Renal pelvis (tissue), 1 donor: ENCODE measurements at regions not wholly inside any gene's neighbourhood (a gene's known extent, or its start where the extent isn't known, plus 50 kb on each side); places are given as distances from the start of the nearest gene placed in this dataset.

Source experiments
- DNase-seq: peaks from one replicate; pipeline ENCODE4 v3.0.0-alpha.2; 2013

- DNase-seq, result no peak
Observed at GRCh38 chr7:110568932-110569331, 522.0 kb upstream of the LRRN3 start.

GRCh38 chr7:110569486-110570205 is 521.3 kb upstream of the LRRN3 start:
- DNase-seq, result no peak

DNA sequence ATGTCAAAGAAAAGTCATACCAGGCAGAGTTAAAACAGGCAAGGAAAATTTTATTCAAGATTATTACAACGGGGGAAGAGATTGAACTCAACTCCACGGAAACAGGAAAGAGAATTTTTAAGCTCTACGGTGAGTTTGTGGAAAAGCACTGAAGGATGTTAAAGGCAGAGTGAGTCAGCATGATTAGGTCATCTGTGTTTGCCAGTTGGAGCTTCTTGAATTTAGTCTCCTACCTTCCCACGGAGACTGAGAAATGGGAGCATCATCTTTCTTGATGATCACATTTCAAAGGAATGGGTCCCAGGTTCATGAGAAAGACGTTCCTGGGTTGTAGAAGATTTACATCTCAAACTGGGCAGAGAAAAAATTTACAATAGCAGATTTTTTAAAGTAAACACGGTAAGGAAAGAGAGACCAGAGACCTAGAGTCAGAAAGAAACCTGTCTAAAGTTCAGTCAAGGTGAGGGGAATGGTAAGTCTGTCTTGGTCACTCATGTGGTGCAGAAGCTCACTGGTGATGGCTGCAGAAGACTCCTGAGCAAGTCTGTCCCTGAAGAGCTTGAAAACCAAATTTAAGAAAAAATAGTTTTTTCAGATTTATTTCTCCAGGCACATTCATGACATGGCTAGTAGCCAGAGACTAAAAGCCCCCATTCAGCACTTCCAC is 516.9 kb upstream of the LRRN3 start:
- no peak for DNase-seq

DNA sequence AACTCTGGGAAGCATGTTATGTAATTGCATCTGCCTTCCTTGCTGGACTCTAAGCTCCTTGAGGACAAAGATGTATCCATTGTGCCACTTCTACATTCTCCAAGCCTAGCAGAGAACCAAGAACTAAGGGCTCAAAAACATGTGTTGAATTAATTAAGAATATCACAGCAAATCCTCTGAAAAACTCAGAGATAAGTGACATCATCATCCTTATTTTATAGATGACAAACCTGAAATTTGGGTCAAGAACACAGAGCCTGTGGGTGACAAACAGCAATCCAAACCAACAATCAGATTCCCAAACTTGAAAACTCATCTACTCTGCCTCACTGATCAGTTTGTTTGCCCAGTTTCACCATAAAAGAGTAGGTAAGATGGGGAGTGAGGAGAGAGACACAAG is 503.6 kb upstream of the LRRN3 start:
- DNase-seq, result no peak

DNA sequence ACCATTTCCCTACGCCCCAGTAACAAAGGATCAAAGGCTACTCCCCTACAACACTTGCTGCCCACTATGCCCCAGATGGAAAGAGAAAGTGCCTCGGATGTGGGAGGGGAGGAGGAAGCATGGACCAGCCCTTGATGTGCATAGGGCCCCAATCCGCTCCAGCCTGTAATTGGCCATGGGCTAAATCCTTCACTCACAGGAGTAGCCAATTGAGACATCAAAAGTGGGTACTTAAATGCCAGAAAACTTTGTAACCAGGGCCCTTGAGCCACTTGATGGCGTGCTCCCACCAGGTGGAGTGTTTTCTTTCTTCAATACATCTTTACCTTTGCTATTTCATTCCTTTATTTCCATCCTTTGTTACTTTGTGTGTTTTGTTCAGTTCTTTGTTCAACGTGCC is 500.5 kb upstream of the LRRN3 start:
- DNase-seq, result no peak

- DNase-seq, result no peak
Observed at GRCh38 chr7:110591341-110591740, 499.6 kb upstream of the LRRN3 start.

DNA sequence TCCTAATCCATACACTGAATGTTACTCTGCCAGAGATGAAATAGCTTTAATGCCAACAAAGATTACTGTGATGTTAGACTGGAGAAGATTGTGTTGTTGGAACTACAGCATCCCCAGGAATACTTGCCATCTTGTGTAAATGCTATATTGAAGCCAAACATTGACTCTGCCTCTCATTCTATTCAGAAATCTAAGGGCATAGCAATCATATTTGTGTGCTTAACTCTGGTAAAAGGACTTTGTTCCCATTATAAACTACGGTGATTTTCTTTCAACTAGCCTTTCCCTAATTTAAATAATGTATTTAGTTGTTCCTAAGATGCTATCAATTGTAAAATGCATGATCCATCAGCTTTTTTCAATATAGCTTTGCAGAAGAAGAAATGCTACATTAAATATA is 498.4 kb upstream of the LRRN3 start:
- DNase-seq, result no peak

DNA sequence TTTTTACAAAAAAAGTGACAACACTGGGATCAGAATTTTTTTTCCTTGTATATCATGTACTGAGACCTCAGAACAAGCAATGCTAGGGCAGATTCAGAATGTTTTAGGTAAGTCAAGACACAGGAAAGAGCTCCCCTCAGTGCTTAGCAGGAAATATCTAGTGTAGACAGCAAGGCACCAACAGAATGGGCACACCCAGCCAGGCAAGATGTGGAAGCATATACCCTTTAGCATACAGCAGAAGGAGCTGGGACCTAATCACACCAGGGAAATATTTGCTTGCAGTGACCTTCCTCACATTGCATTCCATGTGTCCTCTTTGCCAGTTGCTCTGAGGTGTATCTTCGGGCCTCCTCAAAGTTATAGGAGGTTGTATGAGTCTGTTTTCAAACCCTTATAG is 497.6 kb upstream of the LRRN3 start:
- DNase-seq, result no peak

- no peak for DNase-seq
Observed at GRCh38 chr7:110595694-110596093, 495.2 kb upstream of the LRRN3 start.

- DNase-seq, result no peak
Observed at GRCh38 chr7:110600956-110601355, 490.0 kb upstream of the LRRN3 start.

DNA sequence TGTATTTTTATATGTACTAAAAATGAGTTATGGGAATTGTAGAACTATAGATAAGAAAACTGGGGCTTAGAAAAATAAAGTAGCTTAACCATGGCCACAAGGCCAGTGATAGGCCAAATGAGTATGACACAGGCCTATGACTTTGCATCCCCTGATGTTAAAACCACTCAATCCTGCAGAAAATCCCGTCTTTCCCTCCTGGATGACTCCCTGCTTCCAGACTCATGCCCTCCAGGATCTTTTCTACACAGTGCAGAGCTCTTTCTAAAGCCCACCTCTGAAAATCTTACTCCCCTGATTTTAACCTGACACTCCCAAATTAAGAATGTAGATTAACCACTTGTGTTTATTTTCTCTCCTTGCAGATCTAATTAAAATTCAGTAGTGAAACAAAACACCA is 489.2 kb upstream of the LRRN3 start:
- DNase-seq, result no peak

- DNase-seq, result no peak
Observed at GRCh38 chr7:110604206-110604605, 486.7 kb upstream of the LRRN3 start.

DNA sequence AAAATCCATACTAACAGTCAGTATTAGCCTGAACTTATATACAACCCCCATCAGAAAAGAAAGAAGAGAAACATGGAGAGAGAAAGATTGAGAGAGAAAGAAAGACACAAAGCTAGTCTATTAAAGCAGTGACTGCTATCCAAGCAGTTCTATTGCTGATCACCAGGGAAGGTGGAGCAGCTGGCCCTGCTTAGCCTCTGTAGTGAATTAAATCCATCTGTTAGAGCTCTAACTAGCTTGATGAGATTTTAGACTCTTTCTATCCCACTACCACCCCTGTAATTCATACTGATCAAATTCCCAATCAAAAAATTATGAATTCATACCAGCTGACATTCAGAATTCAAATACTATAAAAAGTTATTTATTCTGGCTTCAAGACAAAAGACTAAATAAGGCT is 486.0 kb upstream of the LRRN3 start:
- no peak for DNase-seq

DNA sequence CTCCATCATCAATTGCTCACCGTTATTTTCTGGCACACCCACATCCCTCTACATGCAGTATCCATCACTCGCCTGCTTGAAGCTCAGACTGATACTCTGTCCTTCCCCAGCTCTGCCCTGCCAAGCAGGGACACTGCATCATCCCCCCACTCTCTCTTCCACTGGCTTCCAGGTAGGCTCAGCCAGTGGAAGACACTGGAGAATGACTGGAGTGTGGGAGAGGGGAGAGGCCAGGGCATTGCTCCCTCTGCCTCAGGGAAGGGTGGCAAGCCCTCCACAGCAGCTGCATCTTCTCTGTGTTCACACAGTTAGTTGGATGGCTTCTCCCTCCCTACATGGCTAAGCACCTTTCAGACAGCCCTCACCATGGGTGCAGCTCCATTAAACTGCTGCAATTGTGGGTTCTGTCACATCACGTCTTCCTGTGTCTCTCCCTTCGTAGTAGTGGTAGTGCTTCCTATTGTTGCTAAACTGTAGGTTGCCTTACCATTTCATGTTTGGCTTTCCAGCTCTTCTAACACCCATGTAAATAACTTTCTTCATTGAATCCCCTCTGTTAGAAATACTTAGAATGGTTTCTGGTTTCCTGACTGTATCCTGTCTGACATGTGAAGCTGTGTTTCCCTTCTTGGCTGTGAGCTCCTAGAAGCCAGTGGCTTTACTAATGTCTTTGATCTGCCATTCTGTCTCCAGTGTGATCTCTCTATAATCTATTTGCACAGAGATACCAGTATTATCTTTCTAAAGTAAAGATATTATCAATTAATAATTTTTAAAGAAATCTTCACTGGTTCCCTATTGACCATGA is 483.7 kb upstream of the LRRN3 start:
- DNase-seq, result no peak

DNA sequence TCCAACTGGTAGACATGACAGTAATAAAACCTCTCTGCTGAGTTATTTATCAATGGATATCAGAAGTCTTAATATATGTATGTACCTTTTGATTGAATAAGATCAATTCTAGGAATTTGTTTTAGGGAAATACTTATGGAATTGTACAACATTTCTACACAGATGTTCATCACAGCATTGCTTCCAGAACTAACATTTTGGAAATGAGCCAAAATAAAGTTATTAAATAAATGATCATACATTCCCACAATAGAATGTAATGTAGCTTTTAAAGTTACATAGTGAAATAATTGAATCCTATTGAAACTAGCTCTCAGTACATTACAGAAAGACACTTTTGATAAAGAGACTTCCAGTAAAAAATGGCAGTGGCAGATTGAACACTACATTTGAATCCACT is 481.6 kb upstream of the LRRN3 start:
- no peak for DNase-seq

GRCh38 chr7:110612680-110613079 is 478.2 kb upstream of the LRRN3 start:
- DNase-seq, result no peak
